Naive thymus-derived CD4-positive, alpha-beta T cell (primary cell): ENCODE measurements at regions not wholly inside any gene's neighbourhood (a gene's known extent, or its start where the extent isn't known, plus 50 kb on each side); places are given as distances from the start of the nearest gene placed in this dataset.

Experiments
- ATAC-seq: fragments of 150-1000 bp; cut with Tn5 transposase; 2 replicates; pipeline ENCODE4 v1.10.0; 2021; ENCODE audit warnings: mild to moderate bottlenecking, moderate library complexity
- CTCF ChIA-PET: fragments of 350-600 bp; sonication (Branson Sonifier 250); formaldehyde crosslinking; loops from one replicate; lab custom pipeline; 2021; ENCODE audit warnings: antibody characterized with exemption; lab: Charles Lee
- POLR2A ChIA-PET: fragments of 350-600 bp; sonication (Branson Sonifier 250); formaldehyde crosslinking; loops from one replicate; lab custom pipeline; 2021; ENCODE audit warnings: antibody characterized with exemption, inconsistent platforms; lab: Charles Lee
- DNase-seq, 9 donors: peaks; one replicate each; pipeline versions ENCODE4 v3.0.0 to v3.0.0-alpha.2; 2020 to 2022; ENCODE audit warnings: mixed read lengths in 1 of 9
- H3K27ac ChIP-seq: one replicate; pipeline ENCODE4 v1.7.0; 2013; ENCODE audit warnings: mild to moderate bottlenecking, low read depth, low read length, moderate library complexity
- H3K27me3 ChIP-seq, 2 donors: one replicate each; pipeline ENCODE4 v1.7.0; 2013; ENCODE audit warnings: low read length in 2 of 2, mild to moderate bottlenecking in 2 of 2, moderate library complexity in 2 of 2; ENCODE audit not compliant: control insufficient read depth in 2 of 2, insufficient read depth in 2 of 2
- H3K36me3 ChIP-seq, 3 experiments: 1 replicate in 2 of 3; 2 replicates in 1 of 3; pipeline ENCODE4 v1.7.0; 2013; ENCODE audit warnings: low read length in 3 of 3, mild to moderate bottlenecking in 3 of 3, moderate library complexity in 1 of 3; ENCODE audit not compliant: insufficient read depth in 3 of 3, control insufficient read depth in 2 of 3
- H3K4me1 ChIP-seq, 2 donors: one replicate each; pipeline ENCODE4 v1.7.0; 2013; ENCODE audit warnings: low read length in 2 of 2, mild to moderate bottlenecking in 2 of 2, moderate library complexity in 1 of 2; ENCODE audit not compliant: control insufficient read depth in 2 of 2, insufficient read depth in 2 of 2
- H3K4me3 ChIP-seq: 2 replicates; pipeline ENCODE4 v1.7.0; 2013; ENCODE audit warnings: mild to moderate bottlenecking, low read length
- H3K9me3 ChIP-seq, 3 experiments: 1 replicate in 2 of 3; 2 replicates in 1 of 3; pipeline ENCODE4 v1.7.0; 2013; ENCODE audit warnings: low read length in 3 of 3; ENCODE audit not compliant: control insufficient read depth in 2 of 3
- H3K27ac Mint-ChIP-seq, 9 donors: one replicate each; pipeline ENCODE4 v1.8.0; 2020 to 2022; ENCODE audit warnings: mixed read lengths in 9 of 9, mild to moderate bottlenecking in 8 of 9, moderate library complexity in 5 of 9, inconsistent platforms in 2 of 9
- H3K27me3 Mint-ChIP-seq, 5 donors: one replicate each; pipeline ENCODE4 v1.8.0; 2021 to 2022; ENCODE audit warnings: mixed read lengths in 5 of 5, mild to moderate bottlenecking in 1 of 5
- H3K36me3 Mint-ChIP-seq, 5 donors: one replicate each; pipeline ENCODE4 v1.8.0; 2020 to 2022; ENCODE audit warnings: mixed read lengths in 5 of 5, mild to moderate bottlenecking in 3 of 5, inconsistent platforms in 1 of 5
- H3K4me1 Mint-ChIP-seq, 7 donors: one replicate each; pipeline ENCODE4 v1.8.0; 2020 to 2022; ENCODE audit warnings: mixed read lengths in 7 of 7, mild to moderate bottlenecking in 3 of 7, inconsistent platforms in 1 of 7
- H3K4me3 Mint-ChIP-seq, 10 donors: one replicate each; pipeline ENCODE4 v1.8.0; 2020 to 2022; ENCODE audit warnings: mild to moderate bottlenecking in 10 of 10, mixed read lengths in 10 of 10, moderate library complexity in 6 of 10, inconsistent platforms in 2 of 10
- H3K9me3 Mint-ChIP-seq, 11 donors: one replicate each; pipeline ENCODE4 v1.8.0; 2020 to 2022; ENCODE audit warnings: mixed read lengths in 11 of 11, mild to moderate bottlenecking in 4 of 11, inconsistent platforms in 1 of 11, moderate library complexity in 1 of 11
- intact Hi-C, 2 donors: fragments of 100-400 bp; cut with micrococcal nuclease; formaldehyde crosslinking; loops; one replicate each; pipeline ENCODE4 v1.15.1; 2023

- Histone ChIP-seq H3K4me3 (no peak overlapping the region), H3K4me1 (no peaks in the 10 kb centered on the region), H3K27me3 (no peaks in the 10 kb centered on the region), H3K27ac (no peak overlapping the region), H3K9me3 (no peaks in the 10 kb centered on the region), H3K36me3 (no peaks in the 10 kb centered on the region)
- Mint-ChIP-seq H3K4me3 (no peak overlapping the region), H3K27ac (no peak overlapping the region), H3K4me1 (no peaks in the 10 kb centered on the region), H3K27me3 (no peaks in the 10 kb centered on the region), H3K36me3 (no peaks in the 10 kb centered on the region), H3K9me3 (peaks cover 0 to 13% (median 0%) of the 10 kb centered on the region in 11 donors)
- intact Hi-C loops = no loop called here
- ChIA-PET CTCF (no interaction called here), POLR2A (no interaction called here)
- ATAC-seq (no peak), DNase-seq (no peak)
Measured at GRCh38 chr18:66048406-66048805, 297.6 kb downstream of the CDH7 start.

- no peak overlapping the region for H3K27ac Mint-ChIP-seq
- Histone ChIP-seq H3K36me3 (no peaks in the 10 kb centered on the region), H3K4me3 (no peak overlapping the region), H3K4me1 (no peaks in the 10 kb centered on the region), H3K9me3 (no peaks in the 10 kb centered on the region), H3K27ac (no peak overlapping the region), H3K27me3 (no peaks in the 10 kb centered on the region)
- no peak for DNase-seq
- no peaks in the 10 kb centered on the region for H3K36me3 Mint-ChIP-seq
- ChIA-PET CTCF (no interaction called here), POLR2A (no interaction called here)
- H3K9me3 Mint-ChIP-seq = peaks cover 0 to 14% (median 0%) of the 10 kb centered on the region in 11 donors
- H3K4me3 Mint-ChIP-seq = no peak overlapping the region
- intact Hi-C loops = no loop called here
- H3K27me3 Mint-ChIP-seq = no peaks in the 10 kb centered on the region
- no peak for ATAC-seq
- no peaks in the 10 kb centered on the region for H3K4me1 Mint-ChIP-seq
Measured at GRCh38 chr18:66046032-66046602, 295.3 kb downstream of the CDH7 start.

- Histone ChIP-seq H3K9me3 (no peaks in the 10 kb centered on the region), H3K27me3 (no peaks in the 10 kb centered on the region), H3K36me3 (no peaks in the 10 kb centered on the region), H3K4me3 (no peak overlapping the region), H3K4me1 (no peaks in the 10 kb centered on the region), H3K27ac (no peak overlapping the region)
- DNase-seq (no peak), ATAC-seq (no peak)
- intact Hi-C loops = no loop called here
- Mint-ChIP-seq H3K27ac (no peak overlapping the region), H3K36me3 (no peaks in the 10 kb centered on the region), H3K27me3 (no peaks in the 10 kb centered on the region), H3K9me3 (peaks cover 0 to 7% (median 2%) of the 10 kb centered on the region in 11 donors), H3K4me1 (no peaks in the 10 kb centered on the region), H3K4me3 (no peak overlapping the region)
- ChIA-PET POLR2A (no interaction called here), CTCF (no interaction called here)
Measured at GRCh38 chr18:66043009-66043408, 292.2 kb downstream of the CDH7 start.

- Mint-ChIP-seq H3K9me3 (peaks cover 0 to 12% (median 4%) of the 10 kb centered on the region in 11 donors), H3K4me1 (no peaks in the 10 kb centered on the region), H3K27ac (no peak overlapping the region), H3K27me3 (no peaks in the 10 kb centered on the region), H3K4me3 (no peak overlapping the region), H3K36me3 (no peaks in the 10 kb centered on the region)
- H3K36me3 ChIP-seq = no peaks in the 10 kb centered on the region
- no peaks in the 10 kb centered on the region for H3K27me3 ChIP-seq
- peaks cover 0 to 5% (median 0%) of the 10 kb centered on the region in 3 experiments for H3K9me3 ChIP-seq
- intact Hi-C loops = no loop called here
- no peak for DNase-seq
- POLR2A ChIA-PET = no interaction called here
- no peak overlapping the region for H3K27ac ChIP-seq
- H3K4me1 ChIP-seq = no peaks in the 10 kb centered on the region
- ATAC-seq = no peak
- H3K4me3 ChIP-seq = no peak overlapping the region
- CTCF ChIA-PET = no interaction called here
Measured at GRCh38 chr18:66013969-66014368, 263.2 kb downstream of the CDH7 start.

- no peaks in the 10 kb centered on the region for H3K4me1 ChIP-seq
- Mint-ChIP-seq H3K9me3 (peaks cover 0 to 26% (median 4%) of the 10 kb centered on the region in 11 donors), H3K4me1 (no peaks in the 10 kb centered on the region), H3K36me3 (no peaks in the 10 kb centered on the region), H3K4me3 (no peak overlapping the region), H3K27ac (no peak overlapping the region), H3K27me3 (no peaks in the 10 kb centered on the region)
- ChIA-PET POLR2A (no interaction called here), CTCF (no interaction called here)
- H3K36me3 ChIP-seq = no peaks in the 10 kb centered on the region
- intact Hi-C loops = no loop called here
- H3K27ac ChIP-seq = no peak overlapping the region
- no peaks in the 10 kb centered on the region for H3K27me3 ChIP-seq
- ATAC-seq (no peak), DNase-seq (no peak)
- no peak overlapping the region for H3K4me3 ChIP-seq
- peaks cover 0 to 5% (median 0%) of the 10 kb centered on the region in 3 experiments for H3K9me3 ChIP-seq
Measured at GRCh38 chr18:66011916-66012315, 261.1 kb downstream of the CDH7 start.

- Histone ChIP-seq H3K9me3 (peaks cover 0 to 12% (median 5%) of the 10 kb centered on the region in 3 experiments), H3K4me1 (no peaks in the 10 kb centered on the region), H3K36me3 (no peaks in the 10 kb centered on the region), H3K27me3 (no peaks in the 10 kb centered on the region), H3K4me3 (no peak overlapping the region), H3K27ac (no peak overlapping the region)
- intact Hi-C loops = no loop called here
- POLR2A ChIA-PET = no interaction called here
- ATAC-seq (no peak), DNase-seq (no peak)
- no peaks in the 10 kb centered on the region for H3K36me3 Mint-ChIP-seq
- H3K27me3 Mint-ChIP-seq = no peaks in the 10 kb centered on the region
- no peak overlapping the region for H3K27ac Mint-ChIP-seq
- H3K4me3 Mint-ChIP-seq = no peak overlapping the region
- no peaks in the 10 kb centered on the region for H3K4me1 Mint-ChIP-seq
- H3K9me3 Mint-ChIP-seq = peaks cover 0 to 17% (median 4%) of the 10 kb centered on the region in 11 donors
- CTCF ChIA-PET = no interaction called here
Measured at GRCh38 chr18:66005831-66006588, 255.2 kb downstream of the CDH7 start.
